NCI-H2171 (cell line): ENCODE measurements at regions not wholly inside any gene's neighbourhood (a gene's known extent, or its start where the extent isn't known, plus 50 kb on each side); places are given as distances from the start of the nearest gene placed in this dataset.

Experiments used
- DNase-seq: peaks from one replicate; lab custom pipeline; 2025; lab: John Stamatoyannopoulos, UW

DNA sequence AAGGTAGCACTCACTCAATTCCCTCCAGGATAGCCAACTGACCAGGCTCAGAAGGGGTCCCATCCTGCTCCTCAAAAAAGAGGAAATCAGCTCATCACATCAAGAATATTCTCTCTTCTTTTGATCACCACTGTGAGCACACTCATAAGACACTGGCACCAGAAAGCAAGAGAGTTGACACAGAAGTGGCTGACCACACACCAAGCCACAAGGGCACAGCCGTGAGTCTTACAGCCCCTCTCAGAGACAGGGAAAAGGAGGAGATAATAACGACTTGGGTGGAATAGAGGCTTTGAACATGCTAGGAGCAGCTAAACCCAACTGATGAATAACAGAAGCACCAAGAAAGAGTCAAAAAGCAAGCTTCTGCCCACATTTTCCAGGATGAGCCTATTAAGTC lies 249.1 kb upstream of the PREP start:
- no peak for DNase-seq

DNA sequence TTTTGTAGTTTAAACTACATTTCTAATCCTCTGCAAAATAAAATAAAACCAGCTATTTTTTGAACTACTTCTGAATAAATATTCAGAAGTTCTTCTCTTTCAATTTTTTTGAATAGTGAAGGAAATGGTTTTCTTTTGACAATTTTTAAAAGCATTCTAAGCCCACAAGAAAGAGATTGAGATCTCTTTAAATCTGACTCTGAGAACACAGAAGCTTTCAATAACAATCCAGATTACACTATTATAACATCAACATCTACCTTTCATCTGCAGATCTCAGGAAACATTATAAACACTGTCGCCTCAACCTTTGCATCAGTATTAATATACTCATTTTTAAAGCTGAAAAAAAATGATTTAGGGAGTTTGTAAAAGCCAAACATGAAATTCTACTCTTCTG lies 247.5 kb upstream of the PREP start:
- no peak for DNase-seq

- no peak for DNase-seq
Observed at GRCh38 chr6:105649192-105649591, 246.3 kb upstream of the PREP start.

GRCh38 chr6:105648276-105648675 lies 245.4 kb upstream of the PREP start:
- peak; percentile 68 for DNase-seq

GRCh38 chr6:105646391-105646867 lies 243.5 kb upstream of the PREP start:
- no peak for DNase-seq

DNA sequence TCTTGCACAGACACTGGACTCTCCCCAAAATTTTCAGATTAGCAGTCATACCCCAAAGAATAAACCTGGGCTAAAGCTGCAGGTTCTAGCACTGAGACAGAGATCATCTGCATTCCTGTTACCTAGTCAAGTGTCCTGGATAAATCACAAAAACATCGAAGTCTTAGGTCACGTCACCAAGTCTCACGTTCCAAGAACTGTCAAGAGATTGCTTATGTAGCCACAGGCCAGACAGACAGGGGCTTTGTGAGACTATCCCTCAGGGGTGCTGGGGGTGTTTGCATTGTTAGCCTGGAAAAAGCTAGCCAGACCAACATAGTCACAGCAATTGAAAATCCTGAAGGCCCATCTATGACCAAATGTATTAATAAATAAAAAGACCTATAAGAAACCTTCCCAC lies 243.1 kb upstream of the PREP start:
- no peak for DNase-seq

GRCh38 chr6:105645156-105645555 lies 242.3 kb upstream of the PREP start:
- no peak for DNase-seq

- DNase-seq: no peak
Observed at GRCh38 chr6:105644691-105645090, 241.8 kb upstream of the PREP start.

DNA sequence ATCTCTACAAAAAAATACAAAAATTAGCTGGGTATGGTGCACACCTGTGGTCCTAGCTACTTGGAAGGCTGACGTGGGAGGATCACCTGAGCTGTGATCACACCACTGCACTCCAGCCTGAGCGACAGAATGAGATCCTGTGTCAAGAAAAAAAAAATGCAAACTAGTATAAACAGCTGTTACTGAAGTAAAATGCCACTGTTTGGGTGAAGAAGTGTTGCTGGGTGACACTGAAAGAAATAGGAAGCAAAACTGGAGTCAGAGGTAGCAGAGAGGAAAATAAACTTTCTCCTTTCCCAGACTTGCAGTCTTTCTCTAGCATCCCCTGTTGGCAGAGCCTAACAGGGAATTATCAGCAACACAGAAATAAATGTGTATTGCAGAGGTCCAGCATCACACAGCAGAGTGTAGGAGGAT lies 241.2 kb upstream of the PREP start:
- peak; percentile 36 for DNase-seq

DNA sequence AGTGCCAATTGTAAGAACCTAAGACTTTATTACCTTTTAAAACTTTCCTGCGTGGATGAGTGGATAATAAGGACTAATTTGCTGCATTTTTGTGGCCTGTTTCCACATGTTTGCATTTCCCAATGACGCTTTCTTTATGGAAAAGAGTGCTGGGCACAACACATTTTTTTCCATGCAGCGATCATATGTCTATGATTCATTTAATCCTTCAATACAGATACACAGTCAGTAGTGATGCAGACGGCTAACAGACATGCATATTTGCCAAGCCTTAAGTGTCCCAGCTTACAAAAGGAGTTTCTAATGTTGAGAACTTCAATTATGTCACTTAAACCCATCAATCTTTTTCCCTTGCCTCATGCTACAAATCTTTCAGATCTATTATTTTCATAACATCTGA lies 239.8 kb upstream of the PREP start:
- no peak for DNase-seq

- DNase-seq: no peak
Observed at GRCh38 chr6:105641504-105641903, 238.6 kb upstream of the PREP start.

- no peak for DNase-seq
Observed at GRCh38 chr6:105639124-105639523, 236.2 kb upstream of the PREP start.

GRCh38 chr6:105633814-105634213 lies 230.9 kb upstream of the PREP start:
- no peak for DNase-seq

GRCh38 chr6:105628156-105628860 lies 225.4 kb upstream of the PREP start:
- no peak for DNase-seq

GRCh38 chr6:105626295-105627158 lies 223.6 kb upstream of the PREP start:
- no peak for DNase-seq

DNA sequence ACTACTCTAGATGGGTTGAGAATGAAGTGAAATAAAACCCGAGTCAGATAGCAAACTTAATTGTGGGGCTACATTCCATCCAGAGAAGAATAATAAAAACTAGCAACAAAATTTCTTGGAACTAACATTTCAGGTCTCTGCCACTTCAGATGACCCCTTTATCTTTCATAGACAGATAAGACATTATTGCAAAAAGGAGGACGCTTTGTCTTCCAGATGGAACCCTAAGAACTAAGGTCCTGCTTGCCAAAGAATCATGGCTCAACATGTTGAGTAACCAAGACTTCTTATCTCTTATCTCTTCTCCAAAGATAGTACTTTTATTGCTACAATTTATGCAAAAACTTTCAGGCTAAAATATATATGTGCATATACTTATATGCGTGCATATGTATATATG lies 221.1 kb upstream of the PREP start:
- no peak for DNase-seq

- no peak for DNase-seq
Observed at GRCh38 chr6:105622226-105622625, 219.3 kb upstream of the PREP start.

GRCh38 chr6:105621564-105622175 lies 218.8 kb upstream of the PREP start:
- no peak for DNase-seq

- no peak for DNase-seq
Observed at GRCh38 chr6:105620878-105621277, 218.0 kb upstream of the PREP start.

DNA sequence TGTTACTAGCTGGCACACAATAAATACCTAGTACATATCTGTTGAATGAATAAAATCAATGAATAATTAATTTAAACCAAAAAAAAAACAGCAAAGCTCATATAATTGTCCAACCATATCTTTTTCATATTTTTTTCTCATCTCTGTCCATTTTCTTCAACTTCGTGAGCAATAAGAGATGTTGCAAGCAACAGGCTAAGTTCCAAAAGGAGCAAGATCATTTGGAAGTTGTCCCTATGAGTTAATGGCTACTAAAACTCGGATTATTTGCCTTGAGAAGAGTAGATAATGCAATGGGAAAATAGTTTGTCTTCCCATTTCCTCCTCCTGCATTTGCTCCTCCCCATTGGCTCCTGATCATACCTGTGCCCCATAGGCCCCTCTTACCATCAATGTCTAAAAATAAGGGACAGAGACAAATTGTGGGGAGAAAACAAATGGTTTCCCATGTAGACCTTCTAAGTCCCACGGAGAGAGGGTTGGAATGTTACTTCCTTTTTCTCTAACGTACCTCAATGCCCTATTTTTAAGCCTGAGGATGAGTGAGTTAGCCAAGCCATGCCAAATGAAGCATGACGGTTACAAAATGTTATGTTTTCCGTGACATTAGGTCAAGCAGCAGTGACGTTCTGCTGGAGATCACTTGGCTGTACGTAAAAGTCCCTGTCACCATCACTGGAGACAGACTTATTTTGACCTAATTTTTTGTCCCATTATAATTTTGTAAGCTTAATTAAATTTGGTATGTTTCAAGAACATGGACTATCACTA lies 217.3 kb upstream of the PREP start:
- DNase-seq: no peak

DNA sequence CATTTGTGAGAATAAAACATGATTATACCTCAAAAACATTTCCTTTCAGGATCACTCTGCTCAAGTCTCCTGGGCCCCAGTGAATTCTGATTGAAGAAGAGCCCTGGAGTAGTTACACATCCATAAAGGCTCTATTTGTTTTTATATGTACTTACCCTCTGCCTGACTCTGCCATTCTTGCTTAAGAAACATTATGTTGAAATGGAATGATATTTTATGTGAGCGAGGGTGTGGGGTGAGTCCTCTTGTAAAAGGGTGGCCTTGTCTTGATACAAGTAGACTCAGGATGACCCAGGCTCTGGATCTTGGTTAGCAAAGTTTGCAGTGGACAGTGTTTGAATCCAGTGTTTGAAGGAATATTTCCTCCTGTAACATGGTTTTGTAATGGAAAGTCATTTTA lies 215.4 kb upstream of the PREP start:
- DNase-seq: no peak

- DNase-seq: no peak
Observed at GRCh38 chr6:105616521-105616920, 213.6 kb upstream of the PREP start.
